IMR-90 (cell line): ENCODE measurements at regions not wholly inside any gene's neighbourhood (a gene's known extent, or its start where the extent isn't known, plus 50 kb on each side); places are given as distances from the start of the nearest gene placed in this dataset.

Source experiments
- BHLHE40 ChIP-seq: fragments of 150-350 bp; IDR thresholded peaks from 2 replicates; pipeline ENCODE4 v1.6.1; 2016; ENCODE audit warnings: mild to moderate bottlenecking, low read depth, low read length
- CEBPB ChIP-seq: IDR thresholded peaks from 2 replicates; pipeline ENCODE4 v1.6.1; 2012; ENCODE audit warnings: low read depth, low read length, improper control_type of control experiment
- MAFK ChIP-seq: IDR thresholded peaks from 2 replicates; pipeline ENCODE4 v1.6.1; 2012; ENCODE audit warnings: low read depth, low read length, improper control_type of control experiment
- MAZ ChIP-seq: IDR thresholded peaks from 2 replicates; pipeline ENCODE4 v1.6.1; 2012; ENCODE audit warnings: low read depth, mild to moderate bottlenecking, low read length, improper control_type of control experiment, moderate library complexity, borderline replicate concordance
- MXI1 ChIP-seq: IDR thresholded peaks from 2 replicates; pipeline ENCODE4 v1.6.1; 2012; ENCODE audit warnings: low read depth, mild to moderate bottlenecking, low read length, moderate library complexity, borderline replicate concordance
- NFE2L2 ChIP-seq: fragments of 150-350 bp; IDR thresholded peaks from 2 replicates; pipeline ENCODE4 v1.6.1; 2016; ENCODE audit warnings: low read depth, mild to moderate bottlenecking, low read length
- POLR2A ChIP-seq: IDR thresholded peaks from 2 replicates; pipeline ENCODE4 v1.6.1; 2012; ENCODE audit warnings: mild to moderate bottlenecking, low read depth, low read length
- RAD21 ChIP-seq: IDR thresholded peaks from 2 replicates; pipeline ENCODE4 v1.6.1; 2012; ENCODE audit warnings: low read length, improper control_type of control experiment
- RFX5 ChIP-seq: IDR thresholded peaks from 2 replicates; pipeline ENCODE4 v1.8.0; 2012; ENCODE audit warnings: low read depth, mild to moderate bottlenecking, low read length, moderate library complexity
- TF ChIP-seq, protein P1 (sequence below): conservative IDR thresholded peaks from 2 replicates; pipeline ENCODE4 v1.5.1; 2012; ENCODE audit warnings: mild to moderate bottlenecking, low read depth, low read length, improper control_type of control experiment

DNA sequence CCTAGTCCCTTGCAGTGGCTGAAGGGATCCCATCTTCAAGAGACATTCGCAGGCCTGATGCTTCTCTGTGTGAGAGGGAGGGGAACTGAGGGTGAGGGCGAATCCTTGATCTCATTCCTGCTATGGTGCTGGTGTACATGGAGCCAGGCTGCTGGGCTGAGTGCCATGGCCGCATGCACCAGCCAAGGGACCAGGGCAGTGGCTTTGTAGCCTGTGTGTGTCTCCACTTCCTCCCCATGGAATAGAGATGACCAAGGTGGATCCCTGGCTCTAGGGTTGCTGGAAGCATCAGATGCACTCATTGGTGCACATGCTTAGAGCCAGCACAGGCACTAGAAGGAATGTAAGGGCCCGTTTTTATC is 195.0 kb downstream of the FOXL1 start:
- TF ChIP-seq POLR2A (no peak), RAD21 (no peak), MAZ (no peak), MAFK (no peak), NFE2L2 (no peak), BHLHE40 (no peak), MXI1 (no peak), RFX5 (no peak), CEBPB (no peak)
- TF ChIP-seq, protein P1, sequence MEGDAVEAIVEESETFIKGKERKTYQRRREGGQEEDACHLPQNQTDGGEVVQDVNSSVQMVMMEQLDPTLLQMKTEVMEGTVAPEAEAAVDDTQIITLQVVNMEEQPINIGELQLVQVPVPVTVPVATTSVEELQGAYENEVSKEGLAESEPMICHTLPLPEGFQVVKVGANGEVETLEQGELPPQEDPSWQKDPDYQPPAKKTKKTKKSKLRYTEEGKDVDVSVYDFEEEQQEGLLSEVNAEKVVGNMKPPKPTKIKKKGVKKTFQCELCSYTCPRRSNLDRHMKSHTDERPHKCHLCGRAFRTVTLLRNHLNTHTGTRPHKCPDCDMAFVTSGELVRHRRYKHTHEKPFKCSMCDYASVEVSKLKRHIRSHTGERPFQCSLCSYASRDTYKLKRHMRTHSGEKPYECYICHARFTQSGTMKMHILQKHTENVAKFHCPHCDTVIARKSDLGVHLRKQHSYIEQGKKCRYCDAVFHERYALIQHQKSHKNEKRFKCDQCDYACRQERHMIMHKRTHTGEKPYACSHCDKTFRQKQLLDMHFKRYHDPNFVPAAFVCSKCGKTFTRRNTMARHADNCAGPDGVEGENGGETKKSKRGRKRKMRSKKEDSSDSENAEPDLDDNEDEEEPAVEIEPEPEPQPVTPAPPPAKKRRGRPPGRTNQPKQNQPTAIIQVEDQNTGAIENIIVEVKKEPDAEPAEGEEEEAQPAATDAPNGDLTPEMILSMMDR: no peak
